ENCODE measurements at regions not wholly inside any gene's neighbourhood (a gene's known extent, or its start where the extent isn't known, plus 50 kb on each side); places are given as distances from the start of the nearest gene placed in this dataset.

- TF ChIP-seq CTCF (IDR thresholded peaks at IDR 0.05; ENCODE audit: extremely low read depth, missing control alignments) = no peak
- no peak for DNase-seq (ENCODE audit: low spot score)
Measured at GRCh38 chr3:150267288-150267687, 140.8 kb upstream of the TSC22D2 start.

- TF ChIP-seq CTCF (IDR thresholded peaks at IDR 0.05; ENCODE audit: extremely low read depth, missing control alignments) = no peak
- DNase-seq (ENCODE audit: low spot score) = no peak
Measured at GRCh38 chr3:150265305-150265704, 142.8 kb upstream of the TSC22D2 start.

GRCh38 chr3:150264561-150265279, 143.4 kb upstream of the TSC22D2 start:
- DNase-seq (ENCODE audit: low spot score) = no peak
- TF ChIP-seq CTCF (IDR thresholded peaks at IDR 0.05; ENCODE audit: extremely low read depth, missing control alignments) = no peak

- DNase-seq (ENCODE audit: low spot score) = no peak
- TF ChIP-seq CTCF (IDR thresholded peaks at IDR 0.05; ENCODE audit: extremely low read depth, missing control alignments) = no peak
Measured at GRCh38 chr3:150261958-150262357, 146.1 kb upstream of the TSC22D2 start.

GRCh38 chr3:150261418-150261817, 146.7 kb upstream of the TSC22D2 start:
- TF ChIP-seq CTCF (IDR thresholded peaks at IDR 0.05; ENCODE audit: extremely low read depth, missing control alignments) = no peak
- no peak for DNase-seq (ENCODE audit: low spot score)

- no peak for TF ChIP-seq CTCF (IDR thresholded peaks at IDR 0.05; ENCODE audit: extremely low read depth, missing control alignments)
- no peak for DNase-seq (ENCODE audit: low spot score)
Measured at GRCh38 chr3:150260398-150260710, 147.7 kb upstream of the TSC22D2 start.

GRCh38 chr3:150259526-150260397, 148.3 kb upstream of the TSC22D2 start:
- no peak for DNase-seq (ENCODE audit: low spot score)

More at GRCh38 chr3:150259526-150260397, 148.3 kb upstream of the TSC22D2 start:
- TF ChIP-seq CTCF (IDR thresholded peaks at IDR 0.05; ENCODE audit: extremely low read depth, missing control alignments) = no peak

Measured in GM20000 (cell line).